H1 (cell line): ENCODE measurements at regions not wholly inside any gene's neighbourhood (a gene's known extent, or its start where the extent isn't known, plus 50 kb on each side); places are given as distances from the start of the nearest gene placed in this dataset.

Experiments
- BRCA1 ChIP-seq: IDR thresholded peaks from 2 replicates; pipeline ENCODE4 v1.6.1; 2012; ENCODE audit warnings: low read depth, low read length, improper control_type of control experiment
- HDAC6 ChIP-seq: IDR thresholded peaks from one replicate; pipeline ENCODE4 v1.7.1; 2012; ENCODE audit warnings: low read depth, mild to moderate bottlenecking, inconsistent platforms, low read length, moderate library complexity
- NANOG ChIP-seq: IDR thresholded peaks from 2 replicates; pipeline ENCODE4 v1.6.1; 2011; ENCODE audit warnings: low read length, low read depth, mild to moderate bottlenecking, inconsistent platforms; ENCODE audit not compliant: insufficient read depth, poor library complexity, severe bottlenecking
- SP2 ChIP-seq: IDR thresholded peaks from 2 replicates; pipeline ENCODE4 v1.6.1; 2012; ENCODE audit warnings: mild to moderate bottlenecking, low read length, inconsistent platforms
- SUZ12 ChIP-seq: fragments of 200-600 bp; sonication (generic); IDR thresholded peaks from 2 replicates; pipeline ENCODE4 v1.6.1; 2012; ENCODE audit warnings: mild to moderate bottlenecking, inconsistent platforms, low read length, moderate library complexity, mixed read lengths
- TF ChIP-seq, protein P1 (sequence below): fragments of 300-600 bp; sonication (generic); IDR thresholded peaks from 2 replicates; pipeline ENCODE4 v1.7.1; 2012; ENCODE audit warnings: low read length, moderate library complexity, mild to moderate bottlenecking, inconsistent platforms; ENCODE audit not compliant: insufficient replicate concordance

DNA sequence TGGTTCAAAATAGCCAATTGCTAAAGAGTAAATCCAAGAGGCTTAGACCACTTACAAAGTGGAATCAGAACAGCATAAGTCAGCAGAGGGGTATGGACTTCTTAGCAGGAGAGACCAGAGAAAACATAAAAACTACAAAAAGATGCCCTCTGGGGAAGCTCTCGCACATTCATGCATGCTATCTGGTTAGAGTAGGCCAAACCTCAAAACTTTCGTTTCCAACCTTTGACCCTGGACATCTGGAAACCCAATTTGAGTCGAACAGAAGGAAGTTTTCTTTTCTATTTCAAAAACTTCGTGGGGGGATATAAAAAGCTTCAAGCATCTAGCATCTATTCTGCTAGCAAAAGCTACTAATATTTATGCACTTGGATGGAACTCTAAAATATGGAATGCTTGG is 523.9 kb upstream of the AGTR1 start (continued):
- TF ChIP-seq, protein P1, sequence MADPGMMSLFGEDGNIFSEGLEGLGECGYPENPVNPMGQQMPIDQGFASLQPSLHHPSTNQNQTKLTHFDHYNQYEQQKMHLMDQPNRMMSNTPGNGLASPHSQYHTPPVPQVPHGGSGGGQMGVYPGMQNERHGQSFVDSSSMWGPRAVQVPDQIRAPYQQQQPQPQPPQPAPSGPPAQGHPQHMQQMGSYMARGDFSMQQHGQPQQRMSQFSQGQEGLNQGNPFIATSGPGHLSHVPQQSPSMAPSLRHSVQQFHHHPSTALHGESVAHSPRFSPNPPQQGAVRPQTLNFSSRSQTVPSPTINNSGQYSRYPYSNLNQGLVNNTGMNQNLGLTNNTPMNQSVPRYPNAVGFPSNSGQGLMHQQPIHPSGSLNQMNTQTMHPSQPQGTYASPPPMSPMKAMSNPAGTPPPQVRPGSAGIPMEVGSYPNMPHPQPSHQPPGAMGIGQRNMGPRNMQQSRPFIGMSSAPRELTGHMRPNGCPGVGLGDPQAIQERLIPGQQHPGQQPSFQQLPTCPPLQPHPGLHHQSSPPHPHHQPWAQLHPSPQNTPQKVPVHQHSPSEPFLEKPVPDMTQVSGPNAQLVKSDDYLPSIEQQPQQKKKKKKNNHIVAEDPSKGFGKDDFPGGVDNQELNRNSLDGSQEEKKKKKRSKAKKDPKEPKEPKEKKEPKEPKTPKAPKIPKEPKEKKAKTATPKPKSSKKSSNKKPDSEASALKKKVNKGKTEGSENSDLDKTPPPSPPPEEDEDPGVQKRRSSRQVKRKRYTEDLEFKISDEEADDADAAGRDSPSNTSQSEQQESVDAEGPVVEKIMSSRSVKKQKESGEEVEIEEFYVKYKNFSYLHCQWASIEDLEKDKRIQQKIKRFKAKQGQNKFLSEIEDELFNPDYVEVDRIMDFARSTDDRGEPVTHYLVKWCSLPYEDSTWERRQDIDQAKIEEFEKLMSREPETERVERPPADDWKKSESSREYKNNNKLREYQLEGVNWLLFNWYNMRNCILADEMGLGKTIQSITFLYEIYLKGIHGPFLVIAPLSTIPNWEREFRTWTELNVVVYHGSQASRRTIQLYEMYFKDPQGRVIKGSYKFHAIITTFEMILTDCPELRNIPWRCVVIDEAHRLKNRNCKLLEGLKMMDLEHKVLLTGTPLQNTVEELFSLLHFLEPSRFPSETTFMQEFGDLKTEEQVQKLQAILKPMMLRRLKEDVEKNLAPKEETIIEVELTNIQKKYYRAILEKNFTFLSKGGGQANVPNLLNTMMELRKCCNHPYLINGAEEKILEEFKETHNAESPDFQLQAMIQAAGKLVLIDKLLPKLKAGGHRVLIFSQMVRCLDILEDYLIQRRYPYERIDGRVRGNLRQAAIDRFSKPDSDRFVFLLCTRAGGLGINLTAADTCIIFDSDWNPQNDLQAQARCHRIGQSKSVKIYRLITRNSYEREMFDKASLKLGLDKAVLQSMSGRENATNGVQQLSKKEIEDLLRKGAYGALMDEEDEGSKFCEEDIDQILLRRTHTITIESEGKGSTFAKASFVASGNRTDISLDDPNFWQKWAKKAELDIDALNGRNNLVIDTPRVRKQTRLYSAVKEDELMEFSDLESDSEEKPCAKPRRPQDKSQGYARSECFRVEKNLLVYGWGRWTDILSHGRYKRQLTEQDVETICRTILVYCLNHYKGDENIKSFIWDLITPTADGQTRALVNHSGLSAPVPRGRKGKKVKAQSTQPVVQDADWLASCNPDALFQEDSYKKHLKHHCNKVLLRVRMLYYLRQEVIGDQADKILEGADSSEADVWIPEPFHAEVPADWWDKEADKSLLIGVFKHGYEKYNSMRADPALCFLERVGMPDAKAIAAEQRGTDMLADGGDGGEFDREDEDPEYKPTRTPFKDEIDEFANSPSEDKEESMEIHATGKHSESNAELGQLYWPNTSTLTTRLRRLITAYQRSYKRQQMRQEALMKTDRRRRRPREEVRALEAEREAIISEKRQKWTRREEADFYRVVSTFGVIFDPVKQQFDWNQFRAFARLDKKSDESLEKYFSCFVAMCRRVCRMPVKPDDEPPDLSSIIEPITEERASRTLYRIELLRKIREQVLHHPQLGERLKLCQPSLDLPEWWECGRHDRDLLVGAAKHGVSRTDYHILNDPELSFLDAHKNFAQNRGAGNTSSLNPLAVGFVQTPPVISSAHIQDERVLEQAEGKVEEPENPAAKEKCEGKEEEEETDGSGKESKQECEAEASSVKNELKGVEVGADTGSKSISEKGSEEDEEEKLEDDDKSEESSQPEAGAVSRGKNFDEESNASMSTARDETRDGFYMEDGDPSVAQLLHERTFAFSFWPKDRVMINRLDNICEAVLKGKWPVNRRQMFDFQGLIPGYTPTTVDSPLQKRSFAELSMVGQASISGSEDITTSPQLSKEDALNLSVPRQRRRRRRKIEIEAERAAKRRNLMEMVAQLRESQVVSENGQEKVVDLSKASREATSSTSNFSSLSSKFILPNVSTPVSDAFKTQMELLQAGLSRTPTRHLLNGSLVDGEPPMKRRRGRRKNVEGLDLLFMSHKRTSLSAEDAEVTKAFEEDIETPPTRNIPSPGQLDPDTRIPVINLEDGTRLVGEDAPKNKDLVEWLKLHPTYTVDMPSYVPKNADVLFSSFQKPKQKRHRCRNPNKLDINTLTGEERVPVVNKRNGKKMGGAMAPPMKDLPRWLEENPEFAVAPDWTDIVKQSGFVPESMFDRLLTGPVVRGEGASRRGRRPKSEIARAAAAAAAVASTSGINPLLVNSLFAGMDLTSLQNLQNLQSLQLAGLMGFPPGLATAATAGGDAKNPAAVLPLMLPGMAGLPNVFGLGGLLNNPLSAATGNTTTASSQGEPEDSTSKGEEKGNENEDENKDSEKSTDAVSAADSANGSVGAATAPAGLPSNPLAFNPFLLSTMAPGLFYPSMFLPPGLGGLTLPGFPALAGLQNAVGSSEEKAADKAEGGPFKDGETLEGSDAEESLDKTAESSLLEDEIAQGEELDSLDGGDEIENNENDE: no peak
- no peak for TF ChIP-seq NANOG
- TF ChIP-seq SP2: no peak
- no peak for TF ChIP-seq HDAC6
- no peak for TF ChIP-seq BRCA1
- no peak for TF ChIP-seq SUZ12
